Brain microvascular endothelial cell (primary cell): ENCODE measurements at regions not wholly inside any gene's neighbourhood (a gene's known extent, or its start where the extent isn't known, plus 50 kb on each side); places are given as distances from the start of the nearest gene placed in this dataset.

Source experiments
- DNase-seq: peaks from one replicate; pipeline ENCODE4 v3.0.0-alpha.2; 2020
- H3K27ac ChIP-seq: fragments of 250-450 bp; sonication (Bioruptor Pico); 2 replicates; pipeline ENCODE4 v1.5.1; 2020; ENCODE audit warnings: mild to moderate bottlenecking, moderate library complexity
- H3K27me3 ChIP-seq: fragments of 250-450 bp; sonication (Bioruptor Pico); replicated peaks from 2 replicates; pipeline ENCODE4 v1.5.1; 2020; ENCODE audit warnings: mild to moderate bottlenecking
- H3K36me3 ChIP-seq: fragments of 250-450 bp; sonication (Bioruptor Pico); replicated peaks from 2 replicates; pipeline ENCODE4 v1.5.1; 2020; ENCODE audit warnings: mild to moderate bottlenecking
- H3K4me3 ChIP-seq: 2 replicates; pipeline ENCODE4 v1.5.1; 2011; ENCODE audit warnings: low read depth, mild to moderate bottlenecking, control low read depth, low read length, moderate library complexity
- in situ Hi-C: cut with HindIII; loops from 2 replicates; pipeline ENCODE4 v1.10.0; 2017; ENCODE audit warnings: low sequenced_read_pairs, low pct_ligation_motif_present
- TF ChIP-seq, protein P1 (sequence below): IDR thresholded peaks from 2 replicates; pipeline ENCODE4 v1.5.1; 2011; ENCODE audit warnings: low read depth, mild to moderate bottlenecking, moderate library complexity, low read length, control low read depth, inconsistent platforms; ENCODE audit errors: missing control alignments

- in situ Hi-C loops: no loop called here
Observed at GRCh38 chr7:130993671-130994365, 259.8 kb upstream of the KLF14 start.

DNA sequence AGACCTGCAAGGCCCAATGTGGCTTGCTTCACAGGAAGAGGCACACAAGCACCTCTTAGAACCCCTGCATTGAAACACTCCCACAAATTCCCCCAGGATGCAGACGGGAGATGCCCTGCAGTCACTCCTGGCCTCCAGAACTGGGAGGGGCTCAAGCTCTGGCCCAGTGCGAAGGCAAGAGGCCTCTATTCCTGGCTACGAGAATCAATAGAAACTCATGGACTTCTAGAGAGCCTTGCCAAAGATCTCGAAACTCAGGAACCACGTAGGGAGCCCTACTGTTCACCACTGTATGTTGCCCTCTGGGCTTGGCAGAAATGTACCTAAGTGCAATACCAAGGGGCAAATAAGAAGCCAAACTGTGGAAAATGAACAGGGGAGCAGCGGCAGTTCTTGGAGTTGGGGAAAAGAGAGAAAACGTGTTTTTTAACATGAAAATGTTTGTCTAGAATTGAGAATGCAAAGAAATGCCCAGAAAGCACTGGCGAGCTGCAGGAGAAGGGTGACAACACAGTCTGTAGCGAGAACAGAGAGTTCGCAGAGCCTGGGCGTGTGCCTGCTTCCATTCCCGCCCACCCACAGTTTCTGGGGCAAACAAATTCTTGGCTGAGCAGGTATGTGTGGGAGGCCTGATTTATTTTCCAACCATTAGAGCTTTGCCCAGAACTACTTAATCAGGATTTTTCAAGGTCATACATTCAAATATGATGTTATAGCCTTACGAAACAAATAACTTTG is 260.5 kb upstream of the KLF14 start:
- Histone ChIP-seq H3K27me3 (no peaks in the 10 kb centered on the region), H3K27ac (no peak overlapping the region), H3K36me3 (no peaks in the 10 kb centered on the region), H3K4me3 (no peak overlapping the region)
- TF ChIP-seq, protein P1, sequence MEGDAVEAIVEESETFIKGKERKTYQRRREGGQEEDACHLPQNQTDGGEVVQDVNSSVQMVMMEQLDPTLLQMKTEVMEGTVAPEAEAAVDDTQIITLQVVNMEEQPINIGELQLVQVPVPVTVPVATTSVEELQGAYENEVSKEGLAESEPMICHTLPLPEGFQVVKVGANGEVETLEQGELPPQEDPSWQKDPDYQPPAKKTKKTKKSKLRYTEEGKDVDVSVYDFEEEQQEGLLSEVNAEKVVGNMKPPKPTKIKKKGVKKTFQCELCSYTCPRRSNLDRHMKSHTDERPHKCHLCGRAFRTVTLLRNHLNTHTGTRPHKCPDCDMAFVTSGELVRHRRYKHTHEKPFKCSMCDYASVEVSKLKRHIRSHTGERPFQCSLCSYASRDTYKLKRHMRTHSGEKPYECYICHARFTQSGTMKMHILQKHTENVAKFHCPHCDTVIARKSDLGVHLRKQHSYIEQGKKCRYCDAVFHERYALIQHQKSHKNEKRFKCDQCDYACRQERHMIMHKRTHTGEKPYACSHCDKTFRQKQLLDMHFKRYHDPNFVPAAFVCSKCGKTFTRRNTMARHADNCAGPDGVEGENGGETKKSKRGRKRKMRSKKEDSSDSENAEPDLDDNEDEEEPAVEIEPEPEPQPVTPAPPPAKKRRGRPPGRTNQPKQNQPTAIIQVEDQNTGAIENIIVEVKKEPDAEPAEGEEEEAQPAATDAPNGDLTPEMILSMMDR: no peak
- in situ Hi-C loops: no loop called here
- no peak for DNase-seq

More at GRCh38 chr7:130993671-130994365, 259.8 kb upstream of the KLF14 start:
- H3K27me3 ChIP-seq: no peaks in the 10 kb centered on the region
- TF ChIP-seq, protein P1: no peak
- H3K4me3 ChIP-seq: no peak overlapping the region
- H3K27ac ChIP-seq: no peak overlapping the region
- DNase-seq: no peak
- no peaks in the 10 kb centered on the region for H3K36me3 ChIP-seq

GRCh38 chr7:130995252-130996081 is 261.5 kb upstream of the KLF14 start:
- DNase-seq: no peak
- in situ Hi-C loops: no loop called here
- Histone ChIP-seq H3K4me3 (no peak overlapping the region), H3K27ac (no peak overlapping the region), H3K36me3 (no peaks in the 10 kb centered on the region), H3K27me3 (no peaks in the 10 kb centered on the region)
- TF ChIP-seq, protein P1: no peak

DNA sequence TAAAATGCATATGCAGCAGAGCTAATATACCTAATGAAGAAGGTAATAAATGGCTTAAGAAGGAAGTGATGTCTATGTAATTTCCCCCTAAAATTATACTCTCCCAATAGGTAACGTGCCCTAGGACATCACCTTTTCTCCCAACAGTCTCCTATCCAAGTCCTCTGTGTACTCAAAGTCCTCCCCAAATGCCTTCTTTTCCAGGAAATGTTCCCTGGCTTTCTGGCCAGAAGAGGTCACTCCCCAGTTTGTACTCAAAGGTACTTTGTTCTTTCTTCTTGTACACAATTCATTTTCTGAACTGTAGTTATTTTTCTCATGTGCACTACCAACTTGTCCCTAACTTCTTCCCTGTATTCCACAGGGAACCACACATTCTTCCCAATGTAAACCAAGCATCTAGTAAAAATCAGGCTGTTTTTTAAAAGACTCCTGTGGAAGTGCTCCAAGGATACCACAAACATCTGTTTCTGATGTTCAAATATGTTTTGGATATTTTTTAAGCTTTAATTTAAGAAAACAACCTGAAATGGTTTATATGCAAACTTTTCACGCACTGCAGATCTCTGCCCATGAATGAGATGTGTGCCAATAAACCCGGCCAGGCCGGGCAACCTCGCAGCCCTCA is 262.3 kb upstream of the KLF14 start:
- H3K27ac ChIP-seq: peak overlapping the region; percentile 41
- no peaks in the 10 kb centered on the region for H3K36me3 ChIP-seq
- no peaks in the 10 kb centered on the region for H3K27me3 ChIP-seq
- TF ChIP-seq, protein P1: no peak
- DNase-seq: no peak
- H3K4me3 ChIP-seq: no peak overlapping the region
- in situ Hi-C loops: no loop called here

- no peak overlapping the region for H3K4me3 ChIP-seq
- peak overlapping the region; percentile 41 for H3K27ac ChIP-seq
- H3K36me3 ChIP-seq: no peaks in the 10 kb centered on the region
- peak; percentile 34 for DNase-seq
- TF ChIP-seq, protein P1: no peak
- in situ Hi-C loops: no loop called here
- H3K27me3 ChIP-seq: no peaks in the 10 kb centered on the region
Observed at GRCh38 chr7:130996833-130997231, 262.8 kb upstream of the KLF14 start.
